ENCODE measurements at regions not wholly inside any gene's neighbourhood (a gene's known extent, or its start where the extent isn't known, plus 50 kb on each side); places are given as distances from the start of the nearest gene placed in this dataset.
"Not testable (repeated sequence)": the region's sequence is repeated elsewhere in the genome, so short reads cannot be mapped to it uniquely, and the experiment has no call there.

DNA sequence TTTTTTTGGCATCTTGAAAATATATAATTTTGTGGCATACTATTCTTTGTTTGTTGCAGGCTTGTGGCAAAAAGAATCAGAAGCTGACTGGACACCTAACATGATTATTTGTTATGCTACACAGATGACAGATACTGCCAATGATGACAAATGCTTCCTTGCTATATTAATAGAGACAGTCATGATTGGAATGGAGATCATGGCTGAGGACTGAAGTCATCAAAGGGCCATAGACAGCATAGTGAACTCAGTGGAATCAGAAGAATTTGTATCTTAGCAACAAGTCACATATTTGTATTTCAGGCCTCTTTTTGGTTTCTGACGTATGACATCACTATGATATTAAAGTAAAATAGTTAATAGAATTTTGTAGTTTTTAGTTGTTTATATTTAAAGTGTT, 1003.8 kb upstream of the DDX18 start:
- TF ChIP-seq, protein P1, sequence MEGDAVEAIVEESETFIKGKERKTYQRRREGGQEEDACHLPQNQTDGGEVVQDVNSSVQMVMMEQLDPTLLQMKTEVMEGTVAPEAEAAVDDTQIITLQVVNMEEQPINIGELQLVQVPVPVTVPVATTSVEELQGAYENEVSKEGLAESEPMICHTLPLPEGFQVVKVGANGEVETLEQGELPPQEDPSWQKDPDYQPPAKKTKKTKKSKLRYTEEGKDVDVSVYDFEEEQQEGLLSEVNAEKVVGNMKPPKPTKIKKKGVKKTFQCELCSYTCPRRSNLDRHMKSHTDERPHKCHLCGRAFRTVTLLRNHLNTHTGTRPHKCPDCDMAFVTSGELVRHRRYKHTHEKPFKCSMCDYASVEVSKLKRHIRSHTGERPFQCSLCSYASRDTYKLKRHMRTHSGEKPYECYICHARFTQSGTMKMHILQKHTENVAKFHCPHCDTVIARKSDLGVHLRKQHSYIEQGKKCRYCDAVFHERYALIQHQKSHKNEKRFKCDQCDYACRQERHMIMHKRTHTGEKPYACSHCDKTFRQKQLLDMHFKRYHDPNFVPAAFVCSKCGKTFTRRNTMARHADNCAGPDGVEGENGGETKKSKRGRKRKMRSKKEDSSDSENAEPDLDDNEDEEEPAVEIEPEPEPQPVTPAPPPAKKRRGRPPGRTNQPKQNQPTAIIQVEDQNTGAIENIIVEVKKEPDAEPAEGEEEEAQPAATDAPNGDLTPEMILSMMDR (IDR thresholded peaks at IDR 0.05; ENCODE audit: low read depth, low read length) = no peak
- in situ Hi-C loops (cut with HindIII; ENCODE audit: low sequenced_read_pairs) = no loop called here
- no peak overlapping the region for H3K4me3 ChIP-seq (ENCODE audit: low read depth, low read length)
- peak; percentile 18 for DNase-seq (ENCODE audit: low read depth, low spot score)

- in situ Hi-C loops (cut with HindIII; ENCODE audit: low sequenced_read_pairs) = no loop called here
- TF ChIP-seq, protein P1 (IDR thresholded peaks at IDR 0.05; ENCODE audit: low read depth, low read length) = no peak
- no peak overlapping the region for H3K4me3 ChIP-seq (ENCODE audit: low read depth, low read length)
- no peak for DNase-seq (ENCODE audit: low read depth, low spot score)
These were observed 995.1 kb upstream of the DDX18 start for GRCh38 chr2:116819355-116819754.

DNA sequence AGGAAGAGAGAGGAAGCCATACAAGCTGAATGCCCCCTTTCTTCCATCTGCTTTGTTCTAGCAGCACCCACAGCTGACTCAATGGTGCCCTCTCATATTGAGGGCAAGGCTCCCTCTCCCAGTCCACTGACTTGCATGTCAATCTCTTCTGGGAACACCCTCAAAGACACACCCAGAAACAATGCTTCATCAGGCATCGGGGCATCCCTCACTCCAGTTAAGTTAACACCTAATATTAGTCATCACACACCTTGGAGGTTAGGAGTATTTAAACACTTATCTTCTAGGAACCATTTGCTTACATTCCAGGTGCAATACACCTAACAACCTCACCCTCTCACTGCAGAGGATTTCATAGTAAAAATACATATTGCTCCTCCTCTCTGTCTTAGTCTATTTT, 993.5 kb upstream of the DDX18 start:
- H3K4me3 ChIP-seq (ENCODE audit: low read depth, low read length) = no peak overlapping the region
- DNase-seq (ENCODE audit: low read depth, low spot score) = no peak
- TF ChIP-seq, protein P1 (IDR thresholded peaks at IDR 0.05; ENCODE audit: low read depth, low read length) = no peak
- in situ Hi-C loops (cut with HindIII; ENCODE audit: low sequenced_read_pairs) = no loop called here

GRCh38 chr2:116829543-116829942, 984.9 kb upstream of the DDX18 start:
- DNase-seq (ENCODE audit: low read depth, low spot score); H3K4me3 ChIP-seq (ENCODE audit: low read depth, low read length); in situ Hi-C loops (cut with HindIII; ENCODE audit: low sequenced_read_pairs): not testable (repeated sequence)

GRCh38 chr2:116832148-116832547, 982.3 kb upstream of the DDX18 start:
- in situ Hi-C loops (cut with HindIII; ENCODE audit: low sequenced_read_pairs) = no loop called here
- TF ChIP-seq, protein P1 (IDR thresholded peaks at IDR 0.05; ENCODE audit: low read depth, low read length) = no peak
- no peak overlapping the region for H3K4me3 ChIP-seq (ENCODE audit: low read depth, low read length)
- DNase-seq (ENCODE audit: low read depth, low spot score) = no peak

DNA sequence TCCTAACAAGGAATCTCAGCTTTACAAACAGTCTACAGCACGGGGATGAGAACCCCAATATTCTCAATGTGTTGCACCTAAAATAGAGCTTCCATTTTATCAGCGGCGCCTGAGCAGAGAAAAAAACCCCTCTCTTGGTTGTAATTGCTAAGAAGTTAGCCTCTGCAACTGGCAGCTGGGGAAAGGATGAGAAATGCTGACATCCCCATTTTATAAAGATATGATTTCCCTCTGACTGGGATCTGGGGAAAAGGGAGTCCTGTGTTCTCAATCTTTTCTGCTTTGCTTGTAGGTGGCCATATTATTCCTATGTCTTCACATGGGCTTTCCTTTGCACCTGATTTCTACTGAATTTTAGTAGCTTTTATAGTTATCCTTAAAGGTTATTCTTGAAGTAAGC, 981.4 kb upstream of the DDX18 start:
- H3K4me3 ChIP-seq (ENCODE audit: low read depth, low read length) = no peak overlapping the region
- in situ Hi-C loops (cut with HindIII; ENCODE audit: low sequenced_read_pairs) = no loop called here
- TF ChIP-seq, protein P1 (IDR thresholded peaks at IDR 0.05; ENCODE audit: low read depth, low read length) = no peak
- no peak for DNase-seq (ENCODE audit: low read depth, low spot score)

DNA sequence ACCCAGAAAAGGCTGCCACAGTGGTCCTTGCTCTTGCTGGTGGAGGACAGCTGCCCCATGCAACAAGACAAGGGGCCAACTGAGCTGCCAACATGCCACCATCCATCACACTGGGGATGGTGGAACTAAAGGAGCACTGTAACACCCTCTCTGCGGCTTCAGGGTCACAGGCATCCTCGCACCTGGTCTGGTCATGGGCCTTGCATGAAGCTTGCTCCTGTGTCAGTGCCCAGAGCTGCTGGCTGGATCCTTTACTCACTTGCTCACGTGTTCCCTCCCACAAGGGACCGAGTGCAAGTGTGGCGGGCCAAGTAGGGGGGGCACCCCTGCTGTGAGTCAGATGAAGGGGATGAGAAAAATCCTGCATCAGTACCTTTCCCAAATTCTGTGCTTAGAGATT, 972.3 kb upstream of the DDX18 start:
- in situ Hi-C loops (cut with HindIII; ENCODE audit: low sequenced_read_pairs) = no loop called here
- no peak overlapping the region for H3K4me3 ChIP-seq (ENCODE audit: low read depth, low read length)
- TF ChIP-seq, protein P1 (IDR thresholded peaks at IDR 0.05; ENCODE audit: low read depth, low read length) = no peak
- no peak for DNase-seq (ENCODE audit: low read depth, low spot score)
